ENCODE measurements at regions not wholly inside any gene's neighbourhood (a gene's known extent, or its start where the extent isn't known, plus 50 kb on each side); places are given as distances from the start of the nearest gene placed in this dataset.

- no peak for DNase-seq (ENCODE audit: low spot score)
- Histone ChIP-seq H3K27ac (ENCODE audit: low read depth, low read length, poor library complexity, severe bottlenecking) (no peak overlapping the region), H3K27me3 (replicated peaks; ENCODE audit: insufficient read depth, low read depth, low read length, poor library complexity) (no peaks in the 10 kb centered on the region), H3K4me1 (ENCODE audit: insufficient read depth, low read length, poor library complexity, severe bottlenecking) (peaks cover 8% of the 10 kb centered on the region), H3K36me3 (ENCODE audit: insufficient read depth, low read length, poor library complexity, severe bottlenecking) (no peaks in the 10 kb centered on the region), H3K9me3 (ENCODE audit: low read depth, low read length, poor library complexity, severe bottlenecking) (no peaks in the 10 kb centered on the region), H3K4me3 (ENCODE audit: low read depth, low read length, poor library complexity, severe bottlenecking) (no peak overlapping the region)
- no TSS peak for BruUV-seq (replicated peaks)
- ChIA-PET POLR2A (ENCODE audit: low non-redundant PET) (interaction anchor here (0.7 kb wide), 1 partner anchor 792 kb away, joined by 3 read pairs; no protein-coding TSS in a partner anchor), CTCF (no interaction called here)
- intact Hi-C loops (cut with micrococcal nuclease; ENCODE audit: unreplicated experiment): no loop called here
- TF ChIP-seq CTCF (conservative IDR thresholded peaks at IDR 0.05; ENCODE audit: low read depth, low read length) (no peak), EZH2 (IDR thresholded peaks at IDR 0.05; ENCODE audit: borderline replicate concordance, low read depth, low read length, poor library complexity, severe bottlenecking) (no peak)
Measured at GRCh38 chr5:109532773-109533364, 123.1 kb upstream of the PJA2 start.

- no peaks in the 10 kb centered on the region for H3K36me3 ChIP-seq (ENCODE audit: insufficient read depth, low read length, poor library complexity, severe bottlenecking)
- TF ChIP-seq EZH2 (IDR thresholded peaks at IDR 0.05; ENCODE audit: borderline replicate concordance, low read depth, low read length, poor library complexity, severe bottlenecking): no peak
- TF ChIP-seq CTCF (conservative IDR thresholded peaks at IDR 0.05; ENCODE audit: low read depth, low read length): no peak
- intact Hi-C loops (cut with micrococcal nuclease; ENCODE audit: unreplicated experiment): no loop called here
- no peak for DNase-seq (ENCODE audit: low spot score)
- peaks cover 8% of the 10 kb centered on the region for H3K4me1 ChIP-seq (ENCODE audit: insufficient read depth, low read length, poor library complexity, severe bottlenecking)
- H3K4me3 ChIP-seq (ENCODE audit: low read depth, low read length, poor library complexity, severe bottlenecking): no peak overlapping the region
- CTCF ChIA-PET: no interaction called here
- H3K27me3 ChIP-seq (replicated peaks; ENCODE audit: insufficient read depth, low read depth, low read length, poor library complexity): no peaks in the 10 kb centered on the region
- no peaks in the 10 kb centered on the region for H3K9me3 ChIP-seq (ENCODE audit: low read depth, low read length, poor library complexity, severe bottlenecking)
- BruUV-seq (replicated peaks): no TSS peak
- POLR2A ChIA-PET (ENCODE audit: low non-redundant PET): no interaction called here
- H3K27ac ChIP-seq (ENCODE audit: low read depth, low read length, poor library complexity, severe bottlenecking): no peak overlapping the region
Measured at GRCh38 chr5:109531262-109531661, 121.5 kb upstream of the PJA2 start.

- no peak overlapping the region for H3K4me3 ChIP-seq (ENCODE audit: low read depth, low read length, poor library complexity, severe bottlenecking)
- H3K27me3 ChIP-seq (replicated peaks; ENCODE audit: insufficient read depth, low read depth, low read length, poor library complexity): no peaks in the 10 kb centered on the region
- CTCF ChIA-PET: no interaction called here
- no TSS peak for BruUV-seq (replicated peaks)
- POLR2A ChIA-PET (ENCODE audit: low non-redundant PET): no interaction called here
- H3K36me3 ChIP-seq (ENCODE audit: insufficient read depth, low read length, poor library complexity, severe bottlenecking): no peaks in the 10 kb centered on the region
- intact Hi-C loops (cut with micrococcal nuclease; ENCODE audit: unreplicated experiment): no loop called here
- no peaks in the 10 kb centered on the region for H3K9me3 ChIP-seq (ENCODE audit: low read depth, low read length, poor library complexity, severe bottlenecking)
- H3K4me1 ChIP-seq (ENCODE audit: insufficient read depth, low read length, poor library complexity, severe bottlenecking): peaks cover 8% of the 10 kb centered on the region
- no peak overlapping the region for H3K27ac ChIP-seq (ENCODE audit: low read depth, low read length, poor library complexity, severe bottlenecking)
- no peak for DNase-seq (ENCODE audit: low spot score)
- no peak for TF ChIP-seq CTCF (conservative IDR thresholded peaks at IDR 0.05; ENCODE audit: low read depth, low read length)
- no peak for TF ChIP-seq EZH2 (IDR thresholded peaks at IDR 0.05; ENCODE audit: borderline replicate concordance, low read depth, low read length, poor library complexity, severe bottlenecking)
Measured at GRCh38 chr5:109529987-109530386, 120.2 kb upstream of the PJA2 start.
